ENCODE measurements at regions not wholly inside any gene's neighbourhood (a gene's known extent, or its start where the extent isn't known, plus 50 kb on each side); places are given as distances from the start of the nearest gene placed in this dataset.

DNA sequence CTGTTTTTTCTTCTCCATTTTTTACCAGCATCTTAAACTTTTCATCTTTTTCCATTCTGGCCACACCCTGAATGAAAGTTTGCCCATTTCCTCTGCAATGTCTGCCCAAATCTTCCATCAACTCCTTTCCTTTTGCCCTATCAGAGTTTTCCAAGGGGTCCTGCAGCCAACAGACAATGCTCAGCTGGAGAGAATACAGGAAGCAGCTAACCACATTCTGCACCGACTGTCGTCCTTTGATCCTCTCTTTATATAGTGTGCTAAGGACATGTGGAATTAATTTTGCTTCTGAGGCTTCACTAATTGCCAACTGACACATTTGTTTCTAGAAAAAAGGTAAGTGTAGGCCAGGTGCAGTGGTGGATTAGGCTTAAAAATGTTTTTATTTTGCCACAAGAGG is 50.5 kb upstream of the DLX2 start:
- no peak for DNase-seq (ENCODE audit: low spot score)

DNA sequence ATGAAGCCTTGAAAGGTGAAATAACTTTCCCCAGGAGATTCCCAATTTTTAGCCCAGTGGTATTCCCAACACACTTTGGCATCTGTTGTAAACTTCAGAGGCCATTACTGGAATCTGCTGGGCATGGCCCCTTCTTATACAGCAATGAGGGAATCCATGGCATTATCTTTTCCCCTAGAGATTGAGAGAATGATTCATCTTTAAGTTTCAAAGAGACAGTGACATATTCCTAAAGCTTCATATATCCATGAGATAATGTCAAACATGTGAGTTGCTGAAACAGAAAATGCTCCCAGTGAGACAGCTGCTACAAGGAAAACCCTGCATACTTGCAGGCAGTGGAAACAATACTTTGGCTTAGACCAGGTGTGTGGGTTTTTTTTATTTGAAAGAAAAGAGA is 51.1 kb upstream of the DLX2 start:
- no peak for DNase-seq (ENCODE audit: low spot score)

DNA sequence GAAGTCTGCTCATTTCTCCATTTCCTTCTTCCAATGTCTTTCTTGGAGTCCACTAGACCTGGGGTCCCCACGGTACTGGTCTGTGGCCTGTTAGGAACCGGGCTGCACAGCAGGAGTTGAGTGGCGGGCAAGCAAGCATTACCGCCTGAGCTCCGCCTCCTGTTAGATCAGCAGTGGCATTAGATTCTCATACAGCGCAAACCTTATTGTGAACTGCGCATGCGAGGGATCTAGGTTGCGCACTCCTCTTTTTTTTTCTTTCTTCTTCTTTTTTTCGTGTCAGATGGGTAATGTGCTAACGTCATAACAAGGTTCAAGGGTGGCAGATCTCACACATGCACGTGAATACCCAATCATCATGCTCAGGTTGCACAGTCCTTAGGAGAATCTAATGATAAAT is 53.1 kb upstream of the DLX2 start:
- DNase-seq (ENCODE audit: low spot score), result no peak

- DNase-seq (ENCODE audit: low spot score), result no peak
These were observed 58.1 kb upstream of the DLX2 start for GRCh38 chr2:172160839-172161238.

DNA sequence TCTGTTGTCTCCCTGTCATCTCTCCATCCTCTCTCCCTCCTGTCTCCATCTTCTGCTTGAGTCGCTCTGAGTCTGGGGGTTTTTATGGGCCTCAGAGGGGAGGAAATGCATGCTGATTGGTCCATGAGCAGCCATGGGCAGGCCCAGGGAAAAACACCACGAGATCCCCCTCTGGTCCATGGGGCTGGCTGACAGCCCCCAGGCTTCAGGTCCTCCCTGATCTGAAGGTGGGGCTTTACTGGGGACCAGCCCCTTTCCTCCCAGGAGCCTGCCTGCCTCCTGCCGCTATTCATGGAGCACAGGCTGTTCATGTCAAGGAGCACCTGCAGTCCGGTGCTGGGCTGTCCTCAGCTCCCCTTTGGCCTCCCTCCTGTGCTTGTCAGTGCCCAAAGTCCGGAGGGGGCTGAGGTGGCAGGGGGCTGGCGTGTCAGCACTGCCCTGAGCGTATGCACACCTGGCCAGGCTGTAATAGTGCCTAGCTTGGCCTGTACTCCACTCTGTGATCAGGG is 59.6 kb upstream of the DLX2 start:
- DNase-seq (ENCODE audit: low spot score), result no peak

- no peak for DNase-seq (ENCODE audit: low spot score)
These were observed 60.1 kb upstream of the DLX2 start for GRCh38 chr2:172162739-172163336.

- DNase-seq (ENCODE audit: low spot score), result no peak
These were observed 66.2 kb upstream of the DLX2 start for GRCh38 chr2:172168917-172169346.

DNA sequence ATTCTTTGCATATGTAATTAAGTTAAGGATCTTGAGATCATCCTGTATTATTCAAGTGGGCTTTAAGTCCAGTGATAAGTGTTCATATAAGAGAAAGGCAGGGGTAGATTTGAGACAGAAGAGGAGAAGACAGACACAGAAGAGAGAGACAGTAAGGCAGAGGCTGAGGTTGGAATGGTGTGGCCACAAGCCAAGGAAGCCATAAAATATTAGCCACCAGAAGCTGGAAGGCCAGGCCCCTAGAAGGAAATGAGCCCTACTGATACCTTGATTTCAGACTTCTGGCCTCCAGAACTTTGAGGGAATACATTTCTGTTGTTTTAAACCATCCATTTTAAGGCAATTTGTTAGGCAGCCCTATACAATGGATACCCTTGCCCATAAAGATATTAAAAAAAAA is 66.9 kb upstream of the DLX2 start:
- no peak for DNase-seq (ENCODE audit: low spot score)

DNA sequence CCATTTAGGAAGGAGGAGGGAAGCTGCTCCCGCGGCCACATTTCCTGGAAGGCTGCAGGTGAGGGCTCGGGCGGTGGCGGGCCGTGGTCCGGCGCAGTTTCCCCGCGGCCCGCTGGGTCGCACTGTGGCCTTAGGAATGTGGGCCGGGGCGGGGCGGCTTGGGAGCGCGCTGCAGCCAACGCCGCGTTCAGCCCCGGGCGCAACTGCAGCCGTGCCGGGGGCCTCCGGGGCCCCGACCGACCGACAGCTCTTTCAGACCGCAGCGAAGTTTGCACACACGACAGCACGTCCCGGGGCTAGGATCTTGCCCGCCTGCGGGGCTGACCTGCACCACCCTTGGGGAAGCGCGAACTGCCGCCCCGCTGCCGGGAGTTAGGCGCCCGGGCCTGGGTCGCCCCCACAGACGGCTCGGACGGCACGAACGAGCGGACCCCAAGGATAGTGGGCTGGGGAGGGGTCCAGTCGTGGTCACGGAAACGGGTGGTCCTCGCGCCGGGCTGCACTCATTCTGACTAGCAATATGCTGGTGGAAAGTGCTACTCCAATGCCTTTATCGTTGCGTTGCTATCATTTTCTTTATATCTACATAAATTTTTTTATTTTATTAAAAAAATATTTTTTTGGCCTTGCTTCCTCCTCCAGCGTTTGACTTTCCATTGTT is 69.9 kb upstream of the DLX2 start:
- peak; percentile 93 for DNase-seq (ENCODE audit: low spot score)

- DNase-seq (ENCODE audit: low spot score), result no peak
These were observed 70.5 kb upstream of the DLX2 start for GRCh38 chr2:172173174-172173706.

GRCh38 chr2:172177581-172177980 is 74.9 kb upstream of the DLX2 start:
- no peak for DNase-seq (ENCODE audit: low spot score)

GRCh38 chr2:172177996-172178395 is 75.3 kb upstream of the DLX2 start:
- no peak for DNase-seq (ENCODE audit: low spot score)

- no peak for DNase-seq (ENCODE audit: low spot score)
These were observed 76.5 kb upstream of the DLX2 start for GRCh38 chr2:172179045-172179701.

- DNase-seq (ENCODE audit: low spot score), result no peak
These were observed 79.1 kb upstream of the DLX2 start for GRCh38 chr2:172181840-172182239.

GRCh38 chr2:172182624-172183023 is 79.9 kb upstream of the DLX2 start:
- no peak for DNase-seq (ENCODE audit: low spot score)

DNA sequence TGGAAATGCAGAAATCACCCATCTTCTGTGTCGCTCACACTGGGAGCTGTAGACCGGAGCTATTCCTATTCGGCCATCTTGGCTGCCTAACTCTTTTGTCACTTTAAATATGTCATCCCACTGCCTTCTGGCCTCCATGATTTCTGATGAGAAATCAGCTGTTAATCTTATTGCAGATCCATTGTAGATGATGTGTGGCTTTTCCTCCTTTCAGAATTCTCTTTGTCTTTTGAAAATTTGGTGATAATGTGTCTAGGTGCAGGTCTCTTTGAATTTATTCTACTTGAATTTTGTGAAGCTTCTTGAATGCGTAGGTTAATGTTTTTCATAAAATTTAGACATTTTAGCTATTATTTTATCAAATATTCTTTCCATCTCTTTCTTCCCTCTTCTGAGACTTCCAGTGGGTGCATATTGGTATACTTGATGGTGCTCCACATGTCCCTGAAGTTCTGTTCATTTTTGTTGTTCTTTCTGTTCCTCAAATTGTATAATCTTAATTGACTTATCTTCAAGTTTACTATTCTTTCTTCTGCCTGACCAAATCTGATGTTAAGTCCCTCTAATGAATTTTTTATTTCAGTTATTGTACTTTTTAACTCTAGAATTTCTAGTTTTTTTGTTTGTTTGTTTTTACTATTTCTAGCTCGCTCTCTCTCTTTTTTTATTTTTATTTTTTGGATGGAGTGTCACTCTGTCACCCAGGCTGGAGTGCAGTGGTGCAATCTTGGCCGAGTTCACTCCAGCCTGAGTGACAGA is 90.8 kb upstream of the DLX2 start:
- DNase-seq (ENCODE audit: low spot score), result no peak

GRCh38 chr2:172195836-172196376 is 93.2 kb upstream of the DLX2 start:
- no peak for DNase-seq (ENCODE audit: low spot score)

DNA sequence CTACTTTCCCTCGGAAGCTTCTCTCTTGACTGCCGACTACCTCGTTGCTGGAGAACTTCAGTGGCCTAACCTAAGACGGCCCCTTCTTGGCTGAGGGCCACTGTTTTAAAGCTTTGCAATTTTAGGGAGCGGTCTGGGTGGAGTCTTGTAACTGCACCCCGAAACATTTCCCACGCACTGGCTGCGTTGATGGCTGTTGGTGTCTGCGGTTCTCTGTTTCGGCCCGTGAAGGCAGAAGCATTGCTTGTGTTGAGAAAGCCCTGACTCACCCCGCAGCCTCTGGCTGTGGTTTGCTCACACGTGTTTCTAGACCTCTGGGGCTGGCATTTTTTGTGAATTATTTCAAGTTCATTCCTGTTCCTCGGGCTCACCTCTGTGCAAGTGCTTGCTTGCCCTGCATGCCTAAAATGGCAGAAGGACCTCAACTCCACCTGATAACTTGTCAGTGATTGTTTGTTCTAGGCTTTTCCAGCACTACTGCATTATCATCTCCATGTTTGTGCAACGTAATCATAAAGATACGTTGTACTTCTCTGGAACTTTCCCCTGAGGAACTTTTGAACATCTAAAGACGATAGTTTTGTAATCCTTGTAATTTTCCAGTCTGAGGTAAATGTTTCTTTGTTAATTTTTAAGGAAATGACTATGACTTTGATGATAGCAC is 94.2 kb upstream of the DLX2 start:
- DNase-seq (ENCODE audit: low spot score), result no peak

DNA sequence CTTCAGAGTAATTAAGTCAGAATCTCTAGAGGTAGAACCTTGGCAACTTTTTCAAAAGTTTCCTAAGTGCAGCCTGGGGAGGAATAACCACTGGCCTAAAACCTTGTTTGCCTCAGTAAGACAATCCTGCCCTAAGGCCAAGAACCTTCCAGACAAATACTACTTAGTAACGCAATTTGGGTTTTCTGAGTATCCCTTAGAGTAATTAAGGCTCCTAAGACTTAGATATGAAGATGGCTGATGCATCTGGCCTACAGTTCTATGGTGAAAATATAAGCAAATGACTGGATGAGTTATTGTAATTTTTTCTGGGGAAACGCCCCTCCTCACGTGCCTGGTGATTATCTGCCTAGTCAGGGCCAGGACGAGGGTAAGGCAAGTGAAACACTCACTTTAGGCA is 95.7 kb upstream of the DLX2 start:
- DNase-seq (ENCODE audit: low spot score), result no peak

DNA sequence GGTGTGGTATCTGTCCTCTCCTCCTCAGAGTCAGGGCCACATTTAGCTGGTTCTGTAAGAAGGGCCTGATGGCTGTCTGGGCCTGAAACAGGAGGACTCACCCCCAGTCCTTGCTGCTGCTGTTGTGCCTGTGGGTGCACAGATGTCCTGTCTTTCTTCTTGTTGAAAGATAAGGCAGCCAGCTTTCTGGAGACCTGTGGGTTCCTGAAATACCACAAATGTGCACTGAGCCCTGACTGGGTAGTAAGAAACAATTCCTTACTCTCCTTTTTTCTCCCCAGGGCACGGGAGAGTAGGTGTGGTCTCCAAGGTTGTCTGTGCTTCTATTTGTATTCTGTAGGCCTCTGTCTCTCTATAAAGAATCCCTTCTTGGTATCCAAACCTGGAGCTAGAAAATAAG is 96.2 kb upstream of the DLX2 start:
- no peak for DNase-seq (ENCODE audit: low spot score)

Data from mesenteric fat pad (tissue), 1 donor.